A204.1 (cell line): ENCODE measurements at regions not wholly inside any gene's neighbourhood (a gene's known extent, or its start where the extent isn't known, plus 50 kb on each side); places are given as distances from the start of the nearest gene placed in this dataset.

Source experiments
- FAIRE-seq: peaks from 2 replicates; lab custom pipeline; 2012; peaks lifted over from hg19 to GRCh38; lab: Jason Lieb, UNC

- FAIRE-seq: no peak
Observed at GRCh38 chr5:96096724-96097123, 135.1 kb upstream of the ELL2 start.

- FAIRE-seq: no peak
Observed at GRCh38 chr5:96094904-96095303, 133.3 kb upstream of the ELL2 start.

GRCh38 chr5:96093890-96094381 lies 132.3 kb upstream of the ELL2 start:
- no peak for FAIRE-seq

GRCh38 chr5:96093340-96093739 lies 131.7 kb upstream of the ELL2 start:
- FAIRE-seq: no peak

GRCh38 chr5:96091874-96092273 lies 130.2 kb upstream of the ELL2 start:
- no peak for FAIRE-seq

- no peak for FAIRE-seq
Observed at GRCh38 chr5:96090215-96090614, 128.6 kb upstream of the ELL2 start.

GRCh38 chr5:96088706-96089498 lies 127.3 kb upstream of the ELL2 start:
- FAIRE-seq: no peak

- no peak for FAIRE-seq
Observed at GRCh38 chr5:96087939-96088338, 126.3 kb upstream of the ELL2 start.

- FAIRE-seq: no peak
Observed at GRCh38 chr5:96084874-96085506, 123.3 kb upstream of the ELL2 start.

- no peak for FAIRE-seq
Observed at GRCh38 chr5:96083361-96083881, 121.8 kb upstream of the ELL2 start.

- no peak for FAIRE-seq
Observed at GRCh38 chr5:96081276-96081858, 119.7 kb upstream of the ELL2 start.

- FAIRE-seq: no peak
Observed at GRCh38 chr5:96080557-96080956, 118.9 kb upstream of the ELL2 start.

GRCh38 chr5:96079962-96080361 lies 118.3 kb upstream of the ELL2 start:
- no peak for FAIRE-seq

GRCh38 chr5:96079075-96079474 lies 117.4 kb upstream of the ELL2 start:
- no peak for FAIRE-seq

- FAIRE-seq: no peak
Observed at GRCh38 chr5:96076451-96076850, 114.8 kb upstream of the ELL2 start.

- no peak for FAIRE-seq
Observed at GRCh38 chr5:96075579-96076289, 114.1 kb upstream of the ELL2 start.

- FAIRE-seq: no peak
Observed at GRCh38 chr5:96074870-96075269, 113.2 kb upstream of the ELL2 start.

GRCh38 chr5:96074460-96074859 lies 112.8 kb upstream of the ELL2 start:
- FAIRE-seq: no peak

GRCh38 chr5:96072791-96073165 lies 111.1 kb upstream of the ELL2 start:
- no peak for FAIRE-seq

- no peak for FAIRE-seq
Observed at GRCh38 chr5:96072138-96072790, 110.6 kb upstream of the ELL2 start.

- FAIRE-seq: no peak
Observed at GRCh38 chr5:96070622-96071225, 109.1 kb upstream of the ELL2 start.
